Activated naive CD8-positive, alpha-beta T cell (primary cell): ENCODE measurements at regions not wholly inside any gene's neighbourhood (a gene's known extent, or its start where the extent isn't known, plus 50 kb on each side); places are given as distances from the start of the nearest gene placed in this dataset.
"Not testable (repeated sequence)": the region's sequence is repeated elsewhere in the genome, so short reads cannot be mapped to it uniquely, and the experiment has no call there.

Source experiments
- H3K27ac Mint-ChIP-seq: one replicate; pipeline ENCODE4 v1.8.0; 2021; ENCODE audit warnings: mixed read lengths
- H3K27me3 Mint-ChIP-seq: one replicate; pipeline ENCODE4 v1.8.0; 2021; ENCODE audit warnings: mixed read lengths
- H3K36me3 Mint-ChIP-seq: one replicate; pipeline ENCODE4 v1.8.0; 2021; ENCODE audit warnings: mixed read lengths
- H3K4me1 Mint-ChIP-seq: one replicate; pipeline ENCODE4 v1.8.0; 2021; ENCODE audit warnings: low read depth, mixed read lengths
- H3K4me3 Mint-ChIP-seq: one replicate; pipeline ENCODE4 v1.8.0; 2021; ENCODE audit warnings: mild to moderate bottlenecking, mixed read lengths
- H3K9me3 Mint-ChIP-seq: one replicate; pipeline ENCODE4 v1.8.0; 2021; ENCODE audit warnings: low read depth, mixed read lengths

DNA sequence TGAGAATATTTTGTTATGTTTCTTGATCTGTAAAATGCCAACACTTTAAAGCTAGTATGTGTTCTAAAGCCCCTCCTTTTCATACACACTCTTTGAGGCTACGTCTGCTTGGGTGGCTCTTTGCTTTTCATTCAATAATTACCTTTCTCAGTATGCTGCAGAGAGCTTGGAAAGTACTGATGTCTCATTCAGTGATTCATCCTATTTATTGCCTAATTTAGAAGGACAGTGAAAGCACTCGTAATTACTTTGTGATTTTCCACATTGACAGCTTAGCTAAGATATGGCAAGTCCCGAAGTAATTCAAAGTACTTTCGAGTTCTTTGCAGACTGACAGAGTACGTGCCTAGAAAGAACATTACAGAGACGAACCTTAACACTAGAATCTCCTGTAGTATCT is 57.2 kb downstream of the BMP15 start:
- no peaks in the 10 kb centered on the region for H3K9me3 Mint-ChIP-seq
- no peaks in the 10 kb centered on the region for H3K27me3 Mint-ChIP-seq
- no peaks in the 10 kb centered on the region for H3K36me3 Mint-ChIP-seq
- no peak overlapping the region for H3K4me3 Mint-ChIP-seq
- no peak overlapping the region for H3K27ac Mint-ChIP-seq
- no peaks in the 10 kb centered on the region for H3K4me1 Mint-ChIP-seq

GRCh38 chrX:50968871-50969635 is 58.5 kb downstream of the BMP15 start:
- H3K36me3 Mint-ChIP-seq, H3K4me1 Mint-ChIP-seq, H3K27me3 Mint-ChIP-seq, H3K9me3 Mint-ChIP-seq, H3K4me3 Mint-ChIP-seq, H3K27ac Mint-ChIP-seq: not testable (repeated sequence)

- Mint-ChIP-seq H3K4me3 (no peak overlapping the region), H3K9me3 (no peaks in the 10 kb centered on the region), H3K4me1 (no peaks in the 10 kb centered on the region), H3K36me3 (no peaks in the 10 kb centered on the region), H3K27ac (no peak overlapping the region), H3K27me3 (no peaks in the 10 kb centered on the region)
Observed at GRCh38 chrX:50971395-50971794, 60.9 kb downstream of the BMP15 start.

DNA sequence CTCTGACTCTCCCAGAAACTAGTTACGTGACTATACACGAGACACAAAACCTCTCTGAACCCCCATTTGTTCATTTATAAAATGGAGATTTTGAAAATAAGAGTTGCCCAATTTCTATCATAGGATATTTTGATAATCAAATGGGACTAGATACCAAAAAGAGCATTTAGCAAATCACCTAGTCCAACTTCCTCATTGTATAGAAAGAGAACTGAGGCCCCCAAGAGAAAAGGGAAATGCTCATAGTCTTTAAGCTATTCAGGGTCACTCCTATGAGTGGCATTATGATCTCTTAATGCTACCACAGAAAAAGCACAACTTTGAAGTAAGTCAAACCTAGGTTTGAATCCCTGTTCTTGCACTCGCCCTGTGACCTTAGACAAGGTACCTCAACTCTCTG is 62.7 kb downstream of the BMP15 start:
- Mint-ChIP-seq H3K36me3 (no peaks in the 10 kb centered on the region), H3K4me3 (no peak overlapping the region), H3K27ac (no peak overlapping the region), H3K27me3 (no peaks in the 10 kb centered on the region), H3K9me3 (no peaks in the 10 kb centered on the region), H3K4me1 (no peaks in the 10 kb centered on the region)

GRCh38 chrX:50978920-50979682 is 68.6 kb downstream of the BMP15 start:
- Mint-ChIP-seq H3K36me3 (no peaks in the 10 kb centered on the region), H3K27me3 (no peaks in the 10 kb centered on the region), H3K4me1 (no peaks in the 10 kb centered on the region), H3K27ac (no peak overlapping the region), H3K9me3 (no peaks in the 10 kb centered on the region), H3K4me3 (no peak overlapping the region)

DNA sequence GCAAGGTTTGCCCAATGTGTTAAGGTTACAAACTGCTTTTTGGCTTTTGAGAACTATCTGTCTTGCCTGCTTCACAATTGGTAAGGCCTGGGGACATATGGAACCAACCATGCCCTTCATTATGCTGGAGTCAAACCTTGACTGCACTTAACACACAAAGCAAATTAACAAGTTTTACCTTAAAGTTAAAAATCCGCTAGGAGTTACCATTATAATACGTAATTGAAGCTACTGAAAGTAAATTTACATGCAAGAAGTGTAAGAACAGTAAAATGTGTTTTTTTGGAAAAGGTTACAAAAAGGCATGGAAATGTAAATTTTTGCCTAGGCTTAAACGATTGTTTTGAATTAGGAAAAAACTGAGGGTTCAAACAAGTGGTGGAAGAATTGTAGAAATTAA is 69.7 kb downstream of the BMP15 start:
- Mint-ChIP-seq H3K4me1 (no peaks in the 10 kb centered on the region), H3K4me3 (no peak overlapping the region), H3K27me3 (no peaks in the 10 kb centered on the region), H3K9me3 (no peaks in the 10 kb centered on the region), H3K27ac (no peak overlapping the region), H3K36me3 (no peaks in the 10 kb centered on the region)

GRCh38 chrX:50988649-50989048 is 78.1 kb downstream of the BMP15 start:
- Mint-ChIP-seq H3K27me3 (no peaks in the 10 kb centered on the region), H3K27ac (no peak overlapping the region), H3K36me3 (no peaks in the 10 kb centered on the region), H3K4me1 (no peaks in the 10 kb centered on the region), H3K4me3 (no peak overlapping the region), H3K9me3 (no peaks in the 10 kb centered on the region)

DNA sequence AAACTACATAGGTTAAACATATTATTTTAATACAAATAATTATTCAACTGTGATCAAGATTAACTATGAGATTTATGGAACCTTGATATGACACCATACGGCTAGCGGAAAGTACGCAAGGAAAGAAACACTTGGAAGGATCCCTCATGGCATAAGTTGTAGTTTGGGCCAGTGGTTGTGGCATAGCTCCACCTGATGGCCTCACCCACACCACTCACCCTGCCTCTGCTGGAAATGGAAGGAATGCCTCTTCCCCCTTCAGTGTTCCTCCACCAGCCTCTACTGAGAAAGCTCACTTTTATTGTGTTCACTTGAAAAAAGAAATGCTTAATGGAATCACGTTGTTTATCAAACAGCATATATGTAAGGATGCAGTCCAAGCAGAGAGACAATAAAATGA is 86.4 kb downstream of the BMP15 start:
- Mint-ChIP-seq H3K27me3 (no peaks in the 10 kb centered on the region), H3K9me3 (no peaks in the 10 kb centered on the region), H3K36me3 (no peaks in the 10 kb centered on the region), H3K4me1 (no peaks in the 10 kb centered on the region), H3K4me3 (no peak overlapping the region), H3K27ac (no peak overlapping the region)

GRCh38 chrX:51000384-51000783 is 89.8 kb downstream of the BMP15 start:
- H3K36me3 Mint-ChIP-seq, H3K4me3 Mint-ChIP-seq, H3K9me3 Mint-ChIP-seq, H3K27me3 Mint-ChIP-seq, H3K4me1 Mint-ChIP-seq, H3K27ac Mint-ChIP-seq: not testable (repeated sequence)

GRCh38 chrX:51001733-51002632 is 91.4 kb downstream of the BMP15 start:
- H3K4me1 Mint-ChIP-seq, H3K9me3 Mint-ChIP-seq, H3K4me3 Mint-ChIP-seq, H3K27me3 Mint-ChIP-seq, H3K36me3 Mint-ChIP-seq, H3K27ac Mint-ChIP-seq: not testable (repeated sequence)

DNA sequence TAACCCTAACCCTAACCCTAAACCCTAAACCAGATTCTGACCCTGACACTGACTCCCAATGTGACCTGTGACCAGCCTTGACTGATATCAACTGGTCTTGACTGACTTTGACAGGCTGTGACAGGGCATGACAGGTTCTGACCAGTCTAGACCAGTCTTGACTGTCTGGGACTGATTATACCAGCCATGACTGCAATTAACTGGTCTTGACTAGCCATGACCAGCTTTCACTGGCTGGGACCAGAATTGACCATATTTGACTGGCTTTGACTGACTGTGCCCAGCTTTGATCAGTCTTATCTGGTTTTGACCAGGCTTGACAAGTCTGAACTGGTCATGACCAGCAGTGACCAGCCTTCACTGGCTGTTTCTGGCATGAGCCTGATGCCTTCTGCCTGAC is 95.5 kb downstream of the BMP15 start:
- Mint-ChIP-seq H3K9me3 (no peaks in the 10 kb centered on the region), H3K36me3 (no peaks in the 10 kb centered on the region), H3K27ac (no peak overlapping the region), H3K27me3 (no peaks in the 10 kb centered on the region), H3K4me3 (no peak overlapping the region), H3K4me1 (no peaks in the 10 kb centered on the region)

GRCh38 chrX:51024106-51024696 is 113.7 kb downstream of the BMP15 start:
- Mint-ChIP-seq H3K4me3 (no peak overlapping the region), H3K4me1 (no peaks in the 10 kb centered on the region), H3K9me3 (no peaks in the 10 kb centered on the region), H3K27ac (no peak overlapping the region), H3K36me3 (no peaks in the 10 kb centered on the region), H3K27me3 (peaks cover 2% of the 10 kb centered on the region)

GRCh38 chrX:51026862-51027261 is 116.3 kb downstream of the BMP15 start:
- Mint-ChIP-seq H3K36me3 (no peaks in the 10 kb centered on the region), H3K4me1 (no peaks in the 10 kb centered on the region), H3K9me3 (no peaks in the 10 kb centered on the region), H3K27me3 (no peaks in the 10 kb centered on the region), H3K27ac (no peak overlapping the region), H3K4me3 (no peak overlapping the region)

- no peaks in the 10 kb centered on the region for H3K4me1 Mint-ChIP-seq
- no peaks in the 10 kb centered on the region for H3K36me3 Mint-ChIP-seq
- no peak overlapping the region for H3K4me3 Mint-ChIP-seq
- H3K27ac Mint-ChIP-seq = no peak overlapping the region
- no peaks in the 10 kb centered on the region for H3K9me3 Mint-ChIP-seq
- H3K27me3 Mint-ChIP-seq = peaks cover 4% of the 10 kb centered on the region
Observed at GRCh38 chrX:51035746-51036145, 125.2 kb downstream of the BMP15 start.

DNA sequence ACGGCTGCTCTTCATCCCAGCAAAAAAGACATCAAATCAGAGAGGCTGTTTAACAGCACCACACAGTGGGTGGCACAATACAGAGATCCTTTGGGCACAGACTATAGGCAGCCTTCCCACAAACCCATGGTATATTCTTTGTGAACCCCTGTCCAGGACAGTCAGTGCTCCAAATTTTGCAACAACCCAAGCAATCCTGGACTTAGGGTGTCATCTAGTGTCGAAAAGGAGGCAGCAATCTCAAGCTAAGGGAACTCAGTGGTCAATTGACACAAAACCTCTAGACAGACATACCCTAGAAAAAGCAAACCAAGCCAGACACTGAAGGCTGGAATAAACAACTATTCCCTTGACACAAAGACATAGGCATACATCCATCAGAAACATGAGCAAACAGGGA is 137.4 kb downstream of the BMP15 start:
- Mint-ChIP-seq H3K9me3 (no peaks in the 10 kb centered on the region), H3K4me1 (no peaks in the 10 kb centered on the region), H3K4me3 (no peak overlapping the region), H3K27me3 (peaks cover 6% of the 10 kb centered on the region), H3K36me3 (no peaks in the 10 kb centered on the region), H3K27ac (no peak overlapping the region)
